Colonic mucosa (tissue), 4 donors: ENCODE measurements at regions not wholly inside any gene's neighbourhood (a gene's known extent, or its start where the extent isn't known, plus 50 kb on each side); places are given as distances from the start of the nearest gene placed in this dataset.

Source experiments
- DNase-seq: peaks from one replicate; pipeline ENCODE4 v3.0.0-alpha.2; 2020
- H3K27ac ChIP-seq: fragments of 200-600 bp; one replicate; pipeline ENCODE4 v1.8.0; 2021
- H3K27me3 ChIP-seq: fragments of 200-600 bp; one replicate; pipeline ENCODE4 v1.8.0; 2021
- H3K36me3 ChIP-seq: fragments of 200-600 bp; one replicate; pipeline ENCODE4 v1.8.0; 2021
- H3K4me1 ChIP-seq: fragments of 200-600 bp; one replicate; pipeline ENCODE4 v1.8.0; 2021; ENCODE audit warnings: mild to moderate bottlenecking
- H3K4me3 ChIP-seq: fragments of 200-600 bp; one replicate; pipeline ENCODE4 v1.8.0; 2021
- H3K9ac ChIP-seq, 2 donors: one replicate each; pipeline ENCODE4 v1.7.0; 2013; ENCODE audit warnings: control low read depth in 2 of 2, low read depth in 2 of 2, low read length in 2 of 2
- H3K9me3 ChIP-seq: fragments of 200-600 bp; one replicate; pipeline ENCODE4 v1.8.0; 2021
- intact Hi-C: fragments of 100-400 bp; cut with DNase I; formaldehyde crosslinking; loops from one replicate; pipeline ENCODE4 v1.14.1; 2022
- TF ChIP-seq, protein P1 (sequence below): fragments of 200-600 bp; IDR thresholded peaks from one replicate; pipeline ENCODE4 v1.8.0; 2022; ENCODE audit warnings: antibody characterized with exemption, mild to moderate bottlenecking
- donor health status: healthy.
- donor health status: DM: no; HTN: no; CAD: no.
- donor health status: DM: no; HTN: no; CAD: no.

DNA sequence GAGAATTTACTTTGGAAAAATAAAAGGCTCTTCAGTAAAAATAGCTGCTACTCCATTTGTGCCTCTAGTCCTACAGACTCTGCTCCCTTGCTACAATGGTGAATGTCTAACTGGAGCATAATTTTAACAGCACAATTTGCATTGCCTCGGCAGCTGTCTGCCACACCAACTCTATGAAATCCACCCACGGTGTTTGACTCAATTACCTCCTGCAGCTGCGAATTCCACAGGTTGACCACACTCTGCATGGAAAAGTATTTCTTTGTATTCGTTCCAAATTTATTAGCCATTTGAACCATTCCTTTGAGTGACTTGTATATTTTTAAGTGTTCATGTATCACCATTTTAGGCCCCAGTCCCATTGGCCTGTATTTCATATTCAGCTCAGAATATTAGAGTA is 182.1 kb upstream of the CCDC68 start:
- Histone ChIP-seq H3K4me3 (no peak overlapping the region), H3K9me3 (no peaks in the 10 kb centered on the region), H3K27me3 (no peaks in the 10 kb centered on the region), H3K27ac (no peak overlapping the region), H3K4me1 (no peaks in the 10 kb centered on the region), H3K36me3 (no peaks in the 10 kb centered on the region), H3K9ac (no peak overlapping the region)
- DNase-seq, result no peak
- TF ChIP-seq, protein P1, sequence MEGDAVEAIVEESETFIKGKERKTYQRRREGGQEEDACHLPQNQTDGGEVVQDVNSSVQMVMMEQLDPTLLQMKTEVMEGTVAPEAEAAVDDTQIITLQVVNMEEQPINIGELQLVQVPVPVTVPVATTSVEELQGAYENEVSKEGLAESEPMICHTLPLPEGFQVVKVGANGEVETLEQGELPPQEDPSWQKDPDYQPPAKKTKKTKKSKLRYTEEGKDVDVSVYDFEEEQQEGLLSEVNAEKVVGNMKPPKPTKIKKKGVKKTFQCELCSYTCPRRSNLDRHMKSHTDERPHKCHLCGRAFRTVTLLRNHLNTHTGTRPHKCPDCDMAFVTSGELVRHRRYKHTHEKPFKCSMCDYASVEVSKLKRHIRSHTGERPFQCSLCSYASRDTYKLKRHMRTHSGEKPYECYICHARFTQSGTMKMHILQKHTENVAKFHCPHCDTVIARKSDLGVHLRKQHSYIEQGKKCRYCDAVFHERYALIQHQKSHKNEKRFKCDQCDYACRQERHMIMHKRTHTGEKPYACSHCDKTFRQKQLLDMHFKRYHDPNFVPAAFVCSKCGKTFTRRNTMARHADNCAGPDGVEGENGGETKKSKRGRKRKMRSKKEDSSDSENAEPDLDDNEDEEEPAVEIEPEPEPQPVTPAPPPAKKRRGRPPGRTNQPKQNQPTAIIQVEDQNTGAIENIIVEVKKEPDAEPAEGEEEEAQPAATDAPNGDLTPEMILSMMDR, result no peak
- intact Hi-C loops, result no loop called here

DNA sequence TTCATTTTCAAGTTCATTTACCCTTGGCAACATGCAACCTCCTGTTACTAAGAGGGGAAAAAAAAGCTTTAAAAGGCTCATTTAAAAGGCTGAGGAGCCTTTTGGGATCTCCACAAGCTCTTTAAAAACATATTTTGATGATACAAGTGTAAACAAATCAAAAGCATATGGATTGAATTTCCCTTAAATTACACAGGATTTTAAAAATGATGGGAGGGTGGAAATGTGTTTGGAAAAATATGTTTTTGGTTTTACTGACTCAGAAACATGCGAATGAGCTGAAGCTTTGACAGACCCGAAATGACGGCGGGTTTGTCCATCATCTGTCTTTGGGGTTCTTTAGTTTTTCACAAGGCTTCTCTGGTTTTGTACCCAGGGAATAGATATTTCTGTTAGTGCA is 180.6 kb upstream of the CCDC68 start:
- no peak for DNase-seq
- Histone ChIP-seq H3K9ac (no peak overlapping the region), H3K36me3 (no peaks in the 10 kb centered on the region), H3K9me3 (no peaks in the 10 kb centered on the region), H3K4me3 (no peak overlapping the region), H3K27ac (no peak overlapping the region), H3K27me3 (no peaks in the 10 kb centered on the region), H3K4me1 (no peaks in the 10 kb centered on the region)
- intact Hi-C loops, result no loop called here
- TF ChIP-seq, protein P1, result no peak

DNA sequence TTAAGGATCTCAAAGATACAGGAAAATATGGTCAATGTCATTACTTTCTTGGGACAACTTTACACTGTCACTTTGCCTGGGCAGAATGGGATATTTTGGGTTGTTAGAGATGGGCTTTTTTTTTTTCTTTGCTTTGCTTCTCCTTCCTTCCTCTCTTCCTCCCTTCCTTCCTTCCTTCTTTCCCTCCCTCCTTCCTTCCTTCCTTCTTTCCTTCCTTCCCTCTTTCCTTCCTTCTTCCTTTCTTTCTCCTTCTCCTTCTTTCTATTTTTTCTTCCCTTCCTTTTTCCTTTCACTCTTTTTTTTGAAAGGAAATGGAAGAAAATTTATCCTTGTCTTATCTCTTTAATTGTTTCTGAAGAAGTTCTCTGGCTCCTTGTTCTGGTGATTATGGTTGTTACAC is 180.0 kb upstream of the CCDC68 start:
- H3K4me3 ChIP-seq, result no peak overlapping the region
- TF ChIP-seq, protein P1, result no peak
- H3K9ac ChIP-seq, result no peak overlapping the region
- no peaks in the 10 kb centered on the region for H3K4me1 ChIP-seq
- no peak for DNase-seq
- no peaks in the 10 kb centered on the region for H3K36me3 ChIP-seq
- no peak overlapping the region for H3K27ac ChIP-seq
- H3K27me3 ChIP-seq, result no peaks in the 10 kb centered on the region
- intact Hi-C loops, result no loop called here
- H3K9me3 ChIP-seq, result no peaks in the 10 kb centered on the region

DNA sequence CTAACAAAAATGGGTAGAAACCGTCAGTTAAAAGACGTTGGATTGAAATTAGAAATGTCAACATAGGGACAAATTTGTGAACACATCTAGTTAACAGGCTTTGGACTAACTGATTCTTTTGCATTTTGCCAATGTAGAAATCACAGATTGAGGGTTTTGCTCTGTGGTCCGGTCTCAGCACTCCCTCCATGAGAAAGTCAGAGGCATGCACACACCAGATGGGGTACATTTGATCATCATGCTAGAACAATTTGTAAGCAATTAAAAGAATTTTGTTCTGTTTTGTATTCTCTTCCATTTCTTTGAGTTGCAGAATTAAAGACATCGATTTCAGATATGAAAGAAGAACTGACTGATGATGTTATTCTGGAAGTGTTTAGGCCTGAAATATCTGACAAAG is 179.1 kb upstream of the CCDC68 start:
- no peak overlapping the region for H3K4me3 ChIP-seq
- H3K27me3 ChIP-seq, result no peaks in the 10 kb centered on the region
- no peaks in the 10 kb centered on the region for H3K4me1 ChIP-seq
- H3K27ac ChIP-seq, result no peak overlapping the region
- no peaks in the 10 kb centered on the region for H3K9me3 ChIP-seq
- intact Hi-C loops, result no loop called here
- no peak overlapping the region for H3K9ac ChIP-seq
- TF ChIP-seq, protein P1, result no peak
- no peaks in the 10 kb centered on the region for H3K36me3 ChIP-seq
- DNase-seq, result no peak

DNA sequence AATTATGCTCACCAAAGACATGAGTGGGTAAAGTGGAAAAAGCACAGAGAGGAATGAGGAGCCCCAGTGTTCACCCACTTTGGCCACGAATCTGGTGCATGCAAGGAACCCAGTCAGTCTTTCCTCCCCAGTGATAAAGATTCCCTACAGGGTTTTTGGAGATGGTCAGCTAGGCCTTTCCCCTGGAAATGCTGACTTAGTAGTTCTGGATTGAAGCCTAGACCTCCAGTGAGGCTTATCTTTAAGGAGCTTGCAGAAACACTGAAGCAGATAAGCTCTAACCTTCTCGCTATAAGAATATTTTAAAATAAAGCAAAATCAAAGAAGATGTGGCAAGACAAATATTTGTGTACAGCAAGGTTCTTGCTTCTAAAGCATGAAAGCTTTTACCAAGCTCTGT is 178.3 kb upstream of the CCDC68 start:
- DNase-seq, result no peak

More for the DNA sequence above, 178.3 kb upstream of the CCDC68 start:
- Histone ChIP-seq H3K36me3 (no peaks in the 10 kb centered on the region), H3K27ac (no peak overlapping the region), H3K4me3 (no peak overlapping the region), H3K27me3 (no peaks in the 10 kb centered on the region), H3K9me3 (no peaks in the 10 kb centered on the region), H3K9ac (no peak overlapping the region), H3K4me1 (no peaks in the 10 kb centered on the region)
- intact Hi-C loops, result no loop called here
- TF ChIP-seq, protein P1, result no peak
